ENCODE measurements at regions not wholly inside any gene's neighbourhood (a gene's known extent, or its start where the extent isn't known, plus 50 kb on each side); places are given as distances from the start of the nearest gene placed in this dataset.

GRCh38 chr4:55251342-55251741 is 94.7 kb upstream of the SRD5A3 start:
- WGBS (ENCODE audit: insufficient coverage) = 0% methylated on average over 1 of the region's 4 CpGs
- Histone ChIP-seq H3K4me3 (ENCODE audit: low read length) (no peak overlapping the region), H3K4me1 (ENCODE audit: control insufficient read depth, insufficient read depth, low read length) (no peaks in the 10 kb centered on the region), H3K27me3 (ENCODE audit: control insufficient read depth, insufficient read depth, low read length) (no peaks in the 10 kb centered on the region), H3K36me3 (ENCODE audit: control insufficient read depth, insufficient read depth, low read length) (no peaks in the 10 kb centered on the region), H3K27ac (ENCODE audit: low read length) (no peak overlapping the region), H3K9me3 (replicated peaks; ENCODE audit: control insufficient read depth, low read depth, low read length) (no peaks in the 10 kb centered on the region)
- DNase-seq = no peak

GRCh38 chr4:55251896-55252295 is 94.1 kb upstream of the SRD5A3 start:
- H3K36me3 ChIP-seq (ENCODE audit: control insufficient read depth, insufficient read depth, low read length) = no peaks in the 10 kb centered on the region
- H3K27ac ChIP-seq (ENCODE audit: low read length) = no peak overlapping the region
- no CpG with 5 or more reads among the region's 5 CpGs for WGBS (ENCODE audit: insufficient coverage)
- no peak overlapping the region for H3K4me3 ChIP-seq (ENCODE audit: low read length)
- no peaks in the 10 kb centered on the region for H3K27me3 ChIP-seq (ENCODE audit: control insufficient read depth, insufficient read depth, low read length)
- H3K9me3 ChIP-seq (replicated peaks; ENCODE audit: control insufficient read depth, low read depth, low read length) = no peaks in the 10 kb centered on the region
- H3K4me1 ChIP-seq (ENCODE audit: control insufficient read depth, insufficient read depth, low read length) = no peaks in the 10 kb centered on the region
- DNase-seq = no peak

GRCh38 chr4:55253948-55254593 is 92.0 kb upstream of the SRD5A3 start:
- Histone ChIP-seq H3K27me3 (ENCODE audit: control insufficient read depth, insufficient read depth, low read length) (no peaks in the 10 kb centered on the region), H3K4me1 (ENCODE audit: control insufficient read depth, insufficient read depth, low read length) (no peaks in the 10 kb centered on the region), H3K9me3 (replicated peaks; ENCODE audit: control insufficient read depth, low read depth, low read length) (no peaks in the 10 kb centered on the region), H3K36me3 (ENCODE audit: control insufficient read depth, insufficient read depth, low read length) (no peaks in the 10 kb centered on the region), H3K27ac (ENCODE audit: low read length) (no peak overlapping the region), H3K4me3 (ENCODE audit: low read length) (no peak overlapping the region)
- 70% methylated on average over 3 of the region's 8 CpGs for WGBS (ENCODE audit: insufficient coverage)
- DNase-seq = no peak

- DNase-seq = no peak
- Histone ChIP-seq H3K27ac (ENCODE audit: low read length) (no peak overlapping the region), H3K4me1 (ENCODE audit: control insufficient read depth, insufficient read depth, low read length) (no peaks in the 10 kb centered on the region), H3K4me3 (ENCODE audit: low read length) (no peak overlapping the region), H3K36me3 (ENCODE audit: control insufficient read depth, insufficient read depth, low read length) (no peaks in the 10 kb centered on the region), H3K9me3 (replicated peaks; ENCODE audit: control insufficient read depth, low read depth, low read length) (no peaks in the 10 kb centered on the region), H3K27me3 (ENCODE audit: control insufficient read depth, insufficient read depth, low read length) (no peaks in the 10 kb centered on the region)
- no CpG with 5 or more reads among the region's 1 CpG for WGBS (ENCODE audit: insufficient coverage)
These were observed 90.9 kb upstream of the SRD5A3 start for GRCh38 chr4:55255179-55255578.

GRCh38 chr4:55256787-55257186 is 89.3 kb upstream of the SRD5A3 start:
- H3K27me3 ChIP-seq (ENCODE audit: control insufficient read depth, insufficient read depth, low read length) = no peaks in the 10 kb centered on the region
- no peaks in the 10 kb centered on the region for H3K36me3 ChIP-seq (ENCODE audit: control insufficient read depth, insufficient read depth, low read length)
- WGBS (ENCODE audit: insufficient coverage) = 16% methylated on average over 2 of the region's 6 CpGs
- no peaks in the 10 kb centered on the region for H3K9me3 ChIP-seq (replicated peaks; ENCODE audit: control insufficient read depth, low read depth, low read length)
- no peak overlapping the region for H3K27ac ChIP-seq (ENCODE audit: low read length)
- no peak for DNase-seq
- no peak overlapping the region for H3K4me3 ChIP-seq (ENCODE audit: low read length)
- no peaks in the 10 kb centered on the region for H3K4me1 ChIP-seq (ENCODE audit: control insufficient read depth, insufficient read depth, low read length)

- Histone ChIP-seq H3K36me3 (ENCODE audit: control insufficient read depth, insufficient read depth, low read length) (no peaks in the 10 kb centered on the region), H3K4me3 (ENCODE audit: low read length) (no peak overlapping the region), H3K27me3 (ENCODE audit: control insufficient read depth, insufficient read depth, low read length) (no peaks in the 10 kb centered on the region), H3K4me1 (ENCODE audit: control insufficient read depth, insufficient read depth, low read length) (no peaks in the 10 kb centered on the region), H3K27ac (ENCODE audit: low read length) (no peak overlapping the region), H3K9me3 (replicated peaks; ENCODE audit: control insufficient read depth, low read depth, low read length) (no peaks in the 10 kb centered on the region)
- peak; percentile 25 for DNase-seq
- WGBS (ENCODE audit: insufficient coverage) = 75% methylated on average over 2 of the region's 5 CpGs
These were observed 87.7 kb upstream of the SRD5A3 start for GRCh38 chr4:55258152-55258865.

GRCh38 chr4:55259294-55259693 is 86.7 kb upstream of the SRD5A3 start:
- H3K9me3 ChIP-seq (replicated peaks; ENCODE audit: control insufficient read depth, low read depth, low read length) = no peaks in the 10 kb centered on the region
- no peak overlapping the region for H3K4me3 ChIP-seq (ENCODE audit: low read length)
- no CpG with 5 or more reads among the region's 3 CpGs for WGBS (ENCODE audit: insufficient coverage)
- H3K4me1 ChIP-seq (ENCODE audit: control insufficient read depth, insufficient read depth, low read length) = no peaks in the 10 kb centered on the region
- H3K36me3 ChIP-seq (ENCODE audit: control insufficient read depth, insufficient read depth, low read length) = no peaks in the 10 kb centered on the region
- H3K27me3 ChIP-seq (ENCODE audit: control insufficient read depth, insufficient read depth, low read length) = no peaks in the 10 kb centered on the region
- DNase-seq = peak; percentile 40
- H3K27ac ChIP-seq (ENCODE audit: low read length) = no peak overlapping the region

- H3K27ac ChIP-seq (ENCODE audit: low read length) = no peak overlapping the region
- no peaks in the 10 kb centered on the region for H3K36me3 ChIP-seq (ENCODE audit: control insufficient read depth, insufficient read depth, low read length)
- H3K4me1 ChIP-seq (ENCODE audit: control insufficient read depth, insufficient read depth, low read length) = no peaks in the 10 kb centered on the region
- no peak for DNase-seq
- no CpG with 5 or more reads among the region's 2 CpGs for WGBS (ENCODE audit: insufficient coverage)
- H3K27me3 ChIP-seq (ENCODE audit: control insufficient read depth, insufficient read depth, low read length) = no peaks in the 10 kb centered on the region
- H3K9me3 ChIP-seq (replicated peaks; ENCODE audit: control insufficient read depth, low read depth, low read length) = no peaks in the 10 kb centered on the region
- no peak overlapping the region for H3K4me3 ChIP-seq (ENCODE audit: low read length)
These were observed 76.6 kb upstream of the SRD5A3 start for GRCh38 chr4:55269470-55269869.

- Histone ChIP-seq H3K4me3 (ENCODE audit: low read length) (no peak overlapping the region), H3K27ac (ENCODE audit: low read length) (no peak overlapping the region), H3K9me3 (replicated peaks; ENCODE audit: control insufficient read depth, low read depth, low read length) (no peaks in the 10 kb centered on the region), H3K36me3 (ENCODE audit: control insufficient read depth, insufficient read depth, low read length) (no peaks in the 10 kb centered on the region), H3K27me3 (ENCODE audit: control insufficient read depth, insufficient read depth, low read length) (no peaks in the 10 kb centered on the region), H3K4me1 (ENCODE audit: control insufficient read depth, insufficient read depth, low read length) (no peaks in the 10 kb centered on the region)
- DNase-seq = peak; percentile 27
- whole genome bisulfite sequencing (ENCODE audit: insufficient coverage) = 55% methylated on average over 3 of the region's 4 CpGs
These were observed 76.0 kb upstream of the SRD5A3 start for GRCh38 chr4:55269995-55270394.

GRCh38 chr4:55270481-55270880 is 75.6 kb upstream of the SRD5A3 start:
- DNase-seq = no peak
- no peaks in the 10 kb centered on the region for H3K9me3 ChIP-seq (replicated peaks; ENCODE audit: control insufficient read depth, low read depth, low read length)
- no peak overlapping the region for H3K27ac ChIP-seq (ENCODE audit: low read length)
- WGBS (ENCODE audit: insufficient coverage) = no CpG with 5 or more reads among the region's 2 CpGs
- H3K4me3 ChIP-seq (ENCODE audit: low read length) = no peak overlapping the region
- H3K4me1 ChIP-seq (ENCODE audit: control insufficient read depth, insufficient read depth, low read length) = no peaks in the 10 kb centered on the region
- H3K36me3 ChIP-seq (ENCODE audit: control insufficient read depth, insufficient read depth, low read length) = no peaks in the 10 kb centered on the region
- H3K27me3 ChIP-seq (ENCODE audit: control insufficient read depth, insufficient read depth, low read length) = no peaks in the 10 kb centered on the region
